ENCODE measurements at regions not wholly inside any gene's neighbourhood (a gene's known extent, or its start where the extent isn't known, plus 50 kb on each side); places are given as distances from the start of the nearest gene placed in this dataset.

DNA sequence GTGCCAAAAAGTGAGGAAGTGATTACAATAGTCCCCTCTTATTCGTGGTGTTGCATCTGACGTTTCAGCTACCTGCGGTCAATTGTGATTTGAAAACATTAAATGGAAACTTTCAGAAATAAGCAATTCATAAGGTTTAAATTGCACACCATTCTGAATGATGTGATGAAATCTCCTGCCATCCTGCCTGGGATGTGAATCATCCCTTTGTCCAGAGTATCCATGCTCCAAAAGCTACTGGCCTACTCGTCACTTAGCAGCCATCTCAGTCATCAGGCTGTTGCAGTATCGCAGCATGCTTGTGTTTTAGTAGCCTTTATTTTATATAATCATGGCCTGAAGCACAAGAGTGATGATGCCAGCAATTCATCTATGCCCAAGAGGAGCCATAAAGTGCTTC is 97.7 kb upstream of the CDCA7L start:
- TF ChIP-seq, protein P1, sequence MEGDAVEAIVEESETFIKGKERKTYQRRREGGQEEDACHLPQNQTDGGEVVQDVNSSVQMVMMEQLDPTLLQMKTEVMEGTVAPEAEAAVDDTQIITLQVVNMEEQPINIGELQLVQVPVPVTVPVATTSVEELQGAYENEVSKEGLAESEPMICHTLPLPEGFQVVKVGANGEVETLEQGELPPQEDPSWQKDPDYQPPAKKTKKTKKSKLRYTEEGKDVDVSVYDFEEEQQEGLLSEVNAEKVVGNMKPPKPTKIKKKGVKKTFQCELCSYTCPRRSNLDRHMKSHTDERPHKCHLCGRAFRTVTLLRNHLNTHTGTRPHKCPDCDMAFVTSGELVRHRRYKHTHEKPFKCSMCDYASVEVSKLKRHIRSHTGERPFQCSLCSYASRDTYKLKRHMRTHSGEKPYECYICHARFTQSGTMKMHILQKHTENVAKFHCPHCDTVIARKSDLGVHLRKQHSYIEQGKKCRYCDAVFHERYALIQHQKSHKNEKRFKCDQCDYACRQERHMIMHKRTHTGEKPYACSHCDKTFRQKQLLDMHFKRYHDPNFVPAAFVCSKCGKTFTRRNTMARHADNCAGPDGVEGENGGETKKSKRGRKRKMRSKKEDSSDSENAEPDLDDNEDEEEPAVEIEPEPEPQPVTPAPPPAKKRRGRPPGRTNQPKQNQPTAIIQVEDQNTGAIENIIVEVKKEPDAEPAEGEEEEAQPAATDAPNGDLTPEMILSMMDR (IDR thresholded peaks at IDR 0.05; ENCODE audit: insufficient read depth, low read length): no peak
- TF ChIP-seq, protein P2, sequence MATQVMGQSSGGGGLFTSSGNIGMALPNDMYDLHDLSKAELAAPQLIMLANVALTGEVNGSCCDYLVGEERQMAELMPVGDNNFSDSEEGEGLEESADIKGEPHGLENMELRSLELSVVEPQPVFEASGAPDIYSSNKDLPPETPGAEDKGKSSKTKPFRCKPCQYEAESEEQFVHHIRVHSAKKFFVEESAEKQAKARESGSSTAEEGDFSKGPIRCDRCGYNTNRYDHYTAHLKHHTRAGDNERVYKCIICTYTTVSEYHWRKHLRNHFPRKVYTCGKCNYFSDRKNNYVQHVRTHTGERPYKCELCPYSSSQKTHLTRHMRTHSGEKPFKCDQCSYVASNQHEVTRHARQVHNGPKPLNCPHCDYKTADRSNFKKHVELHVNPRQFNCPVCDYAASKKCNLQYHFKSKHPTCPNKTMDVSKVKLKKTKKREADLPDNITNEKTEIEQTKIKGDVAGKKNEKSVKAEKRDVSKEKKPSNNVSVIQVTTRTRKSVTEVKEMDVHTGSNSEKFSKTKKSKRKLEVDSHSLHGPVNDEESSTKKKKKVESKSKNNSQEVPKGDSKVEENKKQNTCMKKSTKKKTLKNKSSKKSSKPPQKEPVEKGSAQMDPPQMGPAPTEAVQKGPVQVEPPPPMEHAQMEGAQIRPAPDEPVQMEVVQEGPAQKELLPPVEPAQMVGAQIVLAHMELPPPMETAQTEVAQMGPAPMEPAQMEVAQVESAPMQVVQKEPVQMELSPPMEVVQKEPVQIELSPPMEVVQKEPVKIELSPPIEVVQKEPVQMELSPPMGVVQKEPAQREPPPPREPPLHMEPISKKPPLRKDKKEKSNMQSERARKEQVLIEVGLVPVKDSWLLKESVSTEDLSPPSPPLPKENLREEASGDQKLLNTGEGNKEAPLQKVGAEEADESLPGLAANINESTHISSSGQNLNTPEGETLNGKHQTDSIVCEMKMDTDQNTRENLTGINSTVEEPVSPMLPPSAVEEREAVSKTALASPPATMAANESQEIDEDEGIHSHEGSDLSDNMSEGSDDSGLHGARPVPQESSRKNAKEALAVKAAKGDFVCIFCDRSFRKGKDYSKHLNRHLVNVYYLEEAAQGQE (IDR thresholded peaks at IDR 0.05; ENCODE audit: insufficient replicate concordance, low read depth): no peak
- TF ChIP-seq POLR2AphosphoS5 (IDR thresholded peaks at IDR 0.05; ENCODE audit: low read depth) (no peak), SPI1 (IDR thresholded peaks at IDR 0.05; ENCODE audit: borderline replicate concordance, low read depth) (no peak), GABPA (IDR thresholded peaks at IDR 0.05; ENCODE audit: low read depth) (no peak)

Measured in HL-60 (cell line).